ENCODE measurements at regions not wholly inside any gene's neighbourhood (a gene's known extent, or its start where the extent isn't known, plus 50 kb on each side); places are given as distances from the start of the nearest gene placed in this dataset.

- TF ChIP-seq, protein P1, sequence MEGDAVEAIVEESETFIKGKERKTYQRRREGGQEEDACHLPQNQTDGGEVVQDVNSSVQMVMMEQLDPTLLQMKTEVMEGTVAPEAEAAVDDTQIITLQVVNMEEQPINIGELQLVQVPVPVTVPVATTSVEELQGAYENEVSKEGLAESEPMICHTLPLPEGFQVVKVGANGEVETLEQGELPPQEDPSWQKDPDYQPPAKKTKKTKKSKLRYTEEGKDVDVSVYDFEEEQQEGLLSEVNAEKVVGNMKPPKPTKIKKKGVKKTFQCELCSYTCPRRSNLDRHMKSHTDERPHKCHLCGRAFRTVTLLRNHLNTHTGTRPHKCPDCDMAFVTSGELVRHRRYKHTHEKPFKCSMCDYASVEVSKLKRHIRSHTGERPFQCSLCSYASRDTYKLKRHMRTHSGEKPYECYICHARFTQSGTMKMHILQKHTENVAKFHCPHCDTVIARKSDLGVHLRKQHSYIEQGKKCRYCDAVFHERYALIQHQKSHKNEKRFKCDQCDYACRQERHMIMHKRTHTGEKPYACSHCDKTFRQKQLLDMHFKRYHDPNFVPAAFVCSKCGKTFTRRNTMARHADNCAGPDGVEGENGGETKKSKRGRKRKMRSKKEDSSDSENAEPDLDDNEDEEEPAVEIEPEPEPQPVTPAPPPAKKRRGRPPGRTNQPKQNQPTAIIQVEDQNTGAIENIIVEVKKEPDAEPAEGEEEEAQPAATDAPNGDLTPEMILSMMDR (IDR thresholded peaks at IDR 0.05): no peak
- TF ChIP-seq POLR2A (IDR thresholded peaks at IDR 0.05): no peak
Observed at GRCh38 chr2:60053791-60054190, 499.7 kb downstream of the BCL11A start.

Data from Peyer's patch (tissue), 4 donors.